ENCODE measurements at regions not wholly inside any gene's neighbourhood (a gene's known extent, or its start where the extent isn't known, plus 50 kb on each side); places are given as distances from the start of the nearest gene placed in this dataset.

DNA sequence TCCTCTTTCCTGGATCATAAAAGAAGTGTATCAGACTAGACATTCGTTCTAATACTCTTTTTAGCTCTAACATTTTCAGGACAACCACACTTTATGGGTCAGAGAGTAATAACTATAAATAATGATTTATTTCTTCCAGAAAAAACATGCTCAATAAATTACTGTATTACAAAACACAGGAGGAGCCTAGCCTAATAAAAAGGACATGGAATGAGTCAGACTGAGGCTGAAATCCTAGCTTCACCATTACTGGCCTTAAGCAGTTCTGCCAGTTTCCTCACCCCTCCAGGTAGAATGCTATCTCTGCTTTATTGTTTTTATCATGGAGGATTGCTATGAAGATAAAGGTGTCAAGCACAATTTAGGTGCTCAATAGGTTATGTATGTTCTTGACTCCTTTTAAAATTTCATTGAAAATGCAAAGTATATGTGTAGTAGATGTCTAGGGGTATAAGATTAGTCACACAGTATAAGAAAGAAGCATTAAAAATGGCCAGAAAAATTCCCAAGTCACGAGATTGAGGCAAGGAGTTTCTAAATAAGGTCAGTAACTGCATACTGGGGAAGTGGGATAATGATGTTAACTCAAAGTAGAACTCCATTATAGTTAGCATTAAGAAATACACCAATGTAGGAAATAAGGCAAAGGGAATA, 105.5 kb upstream of the NEUROD1 start:
- FAIRE-seq (no peak), DNase-seq (ENCODE audit: low read depth, low spot score) (peak; percentile 41)
- Histone ChIP-seq H2AFZ (ENCODE audit: low read depth, low read length) (peak overlapping the region; percentile 7), H3K27ac (ENCODE audit: insufficient read depth, low read depth, low read length) (no peak overlapping the region), H3K36me3 (ENCODE audit: control insufficient read depth in 2 of 2, extremely low read depth in 1 of 2, insufficient read depth in 2 of 2, low read length in 2 of 2) (no peaks in the 10 kb centered on the region), H3K9me3 (replicated peaks; ENCODE audit: control insufficient read depth, insufficient read depth, low read length) (no peaks in the 10 kb centered on the region), H3K27me3 (ENCODE audit: control insufficient read depth in 2 of 2, insufficient read depth in 2 of 2, low read length in 2 of 2) (no peaks in the 10 kb centered on the region), H3K9me1 (replicated peaks; ENCODE audit: control insufficient read depth, extremely low read depth, insufficient read depth, low read length) (no peaks in the 10 kb centered on the region), H3K4me2 (ENCODE audit: insufficient read depth, low read length) (no peak overlapping the region), H3K4me1 (ENCODE audit: control insufficient read depth, extremely low read depth, insufficient read depth, low read length) (peaks cover 48% of the 10 kb centered on the region), H3K4me3 (replicated peaks in 1 of 3; ENCODE audit: insufficient read depth in 1 of 3, low read depth in 1 of 3, low read length in 3 of 3) (no peak overlapping the region), H4K20me1 (replicated peaks; ENCODE audit: control insufficient read depth, extremely low read depth, insufficient read depth, low read length) (no peaks in the 10 kb centered on the region), H3K79me2 (ENCODE audit: control insufficient read depth, insufficient read depth, low read length) (no peaks in the 10 kb centered on the region), H3K9ac (replicated peaks; ENCODE audit: extremely low read depth, insufficient read depth, low read length) (no peak overlapping the region)
- intact Hi-C loops (cut with micrococcal nuclease): no loop called here
- no TSS peak for BruUV-seq (replicated peaks)
- POLR2A ChIA-PET: no interaction called here
- TF ChIP-seq MAX (IDR thresholded peaks at IDR 0.05; ENCODE audit: insufficient read depth, insufficient read length) (no peak), JUN (IDR thresholded peaks at IDR 0.05; ENCODE audit: borderline replicate concordance, insufficient read depth, insufficient read length, low read depth) (no peak), MYC (IDR thresholded peaks at IDR 0.05; ENCODE audit: low read depth, low read length) (no peak), CTCF (IDR thresholded peaks at IDR 0.05; ENCODE audit: extremely low read depth in 1 of 2, insufficient read depth in 1 of 2, low read depth in 1 of 2, low read length in 2 of 2) (no peak), FOS (IDR thresholded peaks at IDR 0.05; ENCODE audit: borderline replicate concordance, insufficient read depth, low read length) (peak; percentile 59)
- CTCF ChIA-PET: interaction anchor here (0.9 to 2.5 kb wide), 3 partner anchors 25 to 119 kb away, joined by 4 to 9 read pairs (median 5); no protein-coding TSS in a partner anchor
- dilution Hi-C loops (cut with MboI; ENCODE audit: extremely low pct_ligation_motif_present, low sequenced_read_pairs): no loop called here

Measured in endothelial cell of umbilical vein (primary cell).